ENCODE measurements at regions not wholly inside any gene's neighbourhood (a gene's known extent, or its start where the extent isn't known, plus 50 kb on each side); places are given as distances from the start of the nearest gene placed in this dataset.

DNA sequence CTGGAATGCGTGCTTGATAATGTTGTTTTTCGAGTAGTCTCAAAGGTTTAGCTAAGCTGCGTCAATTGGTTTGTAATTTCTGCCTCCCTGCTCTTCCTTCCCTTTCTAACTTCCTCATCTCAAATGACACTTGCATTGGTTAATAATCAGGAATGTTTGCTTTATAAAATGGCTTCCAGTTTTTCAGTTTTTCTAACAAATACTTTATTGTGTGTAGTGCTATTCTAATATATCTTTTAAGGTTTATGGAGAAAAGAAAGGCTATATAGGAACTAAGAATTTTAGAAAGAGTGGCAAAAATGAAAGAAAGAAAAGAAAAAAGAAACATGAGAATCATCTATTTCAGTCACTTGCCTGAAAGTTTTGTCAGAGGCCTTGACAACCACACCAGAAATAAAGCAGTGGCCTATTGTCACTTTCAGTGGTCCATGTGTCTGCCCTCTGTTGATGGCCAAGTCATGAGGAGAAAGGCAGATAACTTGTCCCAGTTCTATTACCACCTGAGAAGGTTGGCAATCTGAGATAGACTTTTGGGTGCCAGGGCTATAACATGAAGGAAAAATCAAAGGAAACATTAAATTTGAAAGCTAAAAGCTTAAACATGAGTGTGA, 221.9 kb upstream of the KITLG start:
- no peak for DNase-seq

DNA sequence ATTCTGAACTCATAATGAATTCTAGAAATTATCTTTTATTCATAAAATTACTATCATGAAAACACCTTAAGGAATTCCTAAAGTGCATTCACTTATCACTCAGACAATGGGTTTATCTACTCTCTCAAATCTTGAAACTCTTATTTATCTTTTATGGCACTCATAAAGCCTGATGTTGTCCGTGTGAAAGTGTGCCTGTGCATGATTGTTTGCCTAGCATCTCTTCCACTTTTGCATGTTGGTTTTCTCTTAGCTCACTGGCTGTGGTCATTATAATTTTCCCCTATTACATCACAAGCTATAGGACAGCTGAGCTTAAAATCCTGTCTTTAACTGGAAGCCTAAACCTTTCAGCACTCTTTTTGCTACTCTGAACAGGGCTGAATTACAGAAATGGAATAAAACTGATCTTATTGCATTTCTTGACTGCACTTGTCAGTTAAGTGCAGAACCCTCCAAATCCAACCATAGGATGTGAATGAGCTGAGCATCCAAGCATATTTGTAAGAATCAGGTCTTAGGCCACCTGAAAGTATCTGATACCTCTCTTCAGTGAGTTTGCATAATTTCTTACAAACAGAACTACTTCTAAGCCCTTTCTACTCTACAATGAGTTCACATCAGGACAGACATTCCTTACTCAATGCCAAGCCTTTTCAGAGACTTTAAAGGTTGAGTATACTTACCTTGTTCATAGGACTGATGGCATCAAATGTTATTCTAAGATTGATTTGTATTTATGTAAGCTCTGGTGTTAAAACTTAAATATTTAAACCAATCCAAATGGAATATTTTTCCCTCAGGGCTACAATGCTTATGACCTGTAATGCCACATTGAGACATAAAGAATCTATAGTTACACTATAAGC, 221.2 kb upstream of the KITLG start:
- no peak for DNase-seq

DNA sequence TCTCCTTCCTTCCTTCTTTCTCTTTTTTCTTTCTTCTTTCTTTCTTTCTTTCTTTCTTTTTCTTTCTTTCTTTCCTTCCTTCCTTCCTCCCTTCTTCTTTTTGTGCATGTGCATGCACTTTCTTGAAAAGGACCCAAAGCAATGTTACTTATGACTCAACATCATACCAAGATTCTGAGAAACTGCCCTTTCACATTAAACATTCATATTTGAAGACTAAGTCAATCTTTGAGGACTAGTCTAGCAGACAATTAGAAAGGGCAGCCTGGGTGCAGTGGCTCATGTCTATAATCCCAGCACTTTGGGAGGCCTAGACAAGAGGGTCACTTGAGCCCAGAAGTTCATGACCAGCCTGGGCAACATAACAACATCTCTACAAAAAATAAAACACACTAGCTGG, 212.8 kb upstream of the KITLG start:
- DNase-seq: no peak

DNA sequence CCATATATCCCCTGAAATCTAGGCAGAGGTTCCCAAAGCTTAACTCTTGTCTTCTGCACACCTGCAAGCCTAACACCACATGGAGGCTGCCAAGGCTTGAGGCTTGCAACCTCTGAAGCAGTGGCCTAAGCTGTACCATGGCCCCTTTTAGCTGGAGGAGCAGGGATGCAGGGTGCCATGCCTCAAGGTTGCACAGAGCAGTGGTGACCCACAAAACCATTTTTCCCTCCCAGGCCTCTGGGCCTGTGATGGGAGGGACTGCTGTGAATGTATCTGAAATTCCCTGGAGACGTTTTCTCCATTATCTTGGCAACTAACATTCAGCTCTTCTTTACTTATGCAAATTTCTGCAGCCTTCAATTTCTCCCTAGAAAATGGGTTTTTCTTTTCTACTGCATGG, 210.0 kb upstream of the KITLG start:
- no peak for DNase-seq

DNA sequence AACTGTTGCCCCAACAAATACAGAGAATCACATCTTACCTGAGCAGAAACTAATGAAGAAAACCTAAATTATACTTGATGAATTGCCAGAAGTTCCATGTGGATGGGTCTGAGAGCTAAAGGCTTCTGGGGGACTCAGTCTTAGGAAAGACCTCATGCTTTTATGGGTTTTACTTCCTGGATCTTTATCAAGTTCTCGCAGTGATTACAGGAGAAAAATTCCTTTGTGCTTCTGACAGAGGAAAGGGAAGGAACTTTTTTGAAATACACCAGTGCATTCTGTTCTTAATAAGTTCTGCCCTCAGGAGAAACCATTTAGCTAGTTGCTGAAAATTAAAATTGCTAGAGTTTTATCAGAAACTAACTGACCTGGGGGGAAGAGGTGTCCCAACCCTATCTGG, 203.9 kb upstream of the KITLG start:
- DNase-seq: no peak

DNA sequence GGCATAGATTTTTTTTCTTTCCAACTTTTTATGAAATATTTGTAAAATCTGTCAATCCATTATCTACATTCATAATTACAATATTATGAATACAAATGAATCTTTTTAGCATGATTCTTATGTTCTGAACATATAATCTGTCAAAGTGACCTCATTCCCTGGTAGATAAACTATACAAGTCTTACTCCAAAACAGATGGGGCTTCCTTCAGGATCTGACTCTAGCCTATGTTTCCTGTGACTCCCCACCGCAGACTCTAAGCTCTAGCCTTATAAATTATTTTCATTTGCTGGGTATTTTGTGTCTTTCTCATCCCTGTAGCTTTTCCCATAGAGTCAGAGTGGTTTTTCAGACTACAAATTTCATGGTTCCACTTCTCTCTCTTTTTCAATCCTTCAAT, 202.1 kb upstream of the KITLG start:
- no peak for DNase-seq

DNA sequence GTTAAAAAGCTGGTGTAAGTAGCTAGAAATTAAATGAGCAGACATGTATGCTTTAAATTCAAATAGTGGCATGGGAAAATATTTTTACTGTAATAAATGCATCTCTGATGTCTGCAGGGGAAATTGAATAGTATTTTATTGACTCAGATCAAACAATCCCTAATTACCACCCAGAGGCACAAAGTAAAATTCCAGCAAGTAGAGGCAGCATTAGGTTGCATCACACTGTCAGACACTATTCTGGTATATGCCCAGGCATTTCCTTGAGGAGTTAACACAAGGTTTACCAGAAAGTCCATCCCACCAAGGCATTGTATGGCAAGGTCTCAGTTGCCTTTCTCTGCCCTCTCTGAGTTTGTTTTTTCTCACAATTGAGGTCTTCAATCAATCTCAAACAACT, 201.6 kb upstream of the KITLG start:
- no peak for DNase-seq

DNA sequence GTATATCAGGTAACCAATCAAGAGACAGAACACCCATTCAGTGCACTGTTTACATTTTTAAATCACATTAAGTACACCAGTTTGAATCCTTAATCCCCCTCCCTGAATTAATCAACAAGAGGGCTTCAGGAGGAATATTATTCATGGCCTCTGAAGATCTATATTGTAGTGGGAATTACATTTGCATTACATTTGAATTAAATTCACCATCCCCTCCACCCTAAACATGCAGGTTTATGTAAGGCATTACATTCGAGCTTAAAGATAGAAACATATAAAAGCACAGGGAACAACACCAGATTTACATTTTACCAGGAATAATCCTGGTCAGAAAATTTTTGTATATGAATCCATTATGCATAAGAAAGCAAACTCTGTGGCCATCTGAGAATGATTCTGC, 197.8 kb upstream of the KITLG start:
- no peak for DNase-seq

DNA sequence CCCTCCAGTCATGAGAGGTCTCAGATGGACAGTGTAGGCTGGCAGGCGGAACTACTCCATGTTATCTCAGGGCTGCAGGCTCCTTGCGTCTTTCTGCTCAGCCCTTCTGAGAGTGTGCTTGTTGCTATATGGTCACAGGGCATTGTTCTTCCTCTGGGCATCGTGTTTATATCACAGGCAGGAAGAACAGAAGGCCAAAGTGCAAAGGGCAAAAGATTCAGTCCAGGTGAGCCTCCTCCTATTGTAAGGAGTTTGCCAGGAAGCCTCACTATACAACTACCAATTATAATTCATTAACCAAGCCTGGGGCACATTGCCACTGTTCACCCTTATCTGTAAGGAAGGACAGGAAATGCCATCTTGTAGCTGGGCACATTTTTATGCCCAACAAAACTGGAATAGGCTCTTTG, 195.5 kb upstream of the KITLG start:
- DNase-seq: no peak

DNA sequence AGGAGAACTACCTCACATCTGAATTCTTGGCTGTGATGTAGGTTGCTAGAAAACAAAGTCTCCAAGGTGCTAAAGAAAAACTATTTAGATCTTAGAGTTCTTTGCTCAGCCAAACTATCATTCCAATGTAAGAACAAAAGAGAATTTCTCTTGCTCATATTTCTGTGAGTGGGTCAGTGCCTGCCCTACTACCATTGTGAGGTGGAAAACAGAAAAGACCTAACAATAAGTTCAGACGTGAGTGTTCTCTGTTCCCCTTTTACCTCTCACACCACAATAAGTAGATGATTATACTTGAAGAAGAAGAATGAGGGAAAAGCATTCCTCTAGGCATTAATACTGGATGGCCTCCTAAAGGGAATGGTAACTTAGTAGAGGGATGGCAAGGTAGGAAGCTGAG, 187.4 kb upstream of the KITLG start:
- DNase-seq: no peak

DNA sequence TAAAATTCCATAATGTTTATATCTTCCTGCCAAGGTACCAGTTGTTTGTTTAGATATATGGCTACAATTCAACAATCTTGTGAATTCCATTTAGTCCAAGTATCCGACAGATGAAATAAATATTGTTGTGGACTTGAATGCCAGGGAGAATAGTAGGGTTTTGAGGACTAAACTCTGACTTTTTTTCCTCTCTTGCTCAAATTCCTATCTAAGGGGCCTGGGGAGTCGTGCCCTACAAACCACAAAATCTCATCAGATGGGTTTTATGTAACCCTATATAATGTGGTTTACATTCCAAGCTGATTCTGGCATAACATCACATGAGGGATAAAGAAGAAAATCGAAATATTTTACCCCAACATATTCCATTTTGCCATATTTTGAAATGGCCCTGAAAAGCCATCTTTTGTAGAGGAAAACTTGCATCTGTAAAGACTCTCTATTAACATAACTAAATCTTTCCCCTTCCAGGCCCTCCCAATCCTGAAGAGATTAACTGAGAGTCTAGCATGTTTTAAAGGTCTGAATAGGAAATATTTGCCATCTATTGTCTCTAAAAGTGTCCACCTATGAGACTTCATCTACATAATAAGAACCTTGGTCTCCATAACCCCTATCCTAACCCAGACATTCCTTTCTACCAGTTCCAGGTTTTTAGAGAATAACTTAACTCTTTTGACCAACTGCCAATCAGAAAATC, 184.7 kb upstream of the KITLG start:
- DNase-seq: no peak

DNA sequence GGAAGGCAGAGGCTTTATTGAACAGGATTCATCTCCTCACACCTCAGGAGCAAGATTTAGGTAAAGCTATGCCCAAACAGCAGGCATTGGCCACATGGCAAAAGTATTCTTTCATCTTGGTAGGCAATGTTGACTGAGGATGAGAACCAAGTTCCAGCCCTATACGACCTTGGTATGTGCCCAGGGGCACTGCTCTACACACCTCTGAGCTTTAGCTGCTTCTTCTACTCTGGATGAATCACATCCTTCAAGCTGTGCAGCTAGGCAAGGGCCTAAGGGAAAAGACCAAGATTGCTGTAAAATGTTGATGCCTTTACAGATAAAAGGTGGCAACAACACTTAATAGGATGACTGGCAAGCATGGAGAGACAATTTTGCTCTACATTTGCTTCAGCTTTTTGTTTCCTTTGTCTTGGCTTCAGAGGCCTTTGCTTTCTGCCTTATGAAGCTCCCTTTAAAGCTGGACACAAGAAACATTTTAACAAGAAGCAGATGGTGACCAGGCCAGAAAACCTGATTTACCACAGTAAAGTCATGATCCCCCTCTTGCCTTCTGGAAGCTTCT, 183.3 kb upstream of the KITLG start:
- no peak for DNase-seq

DNA sequence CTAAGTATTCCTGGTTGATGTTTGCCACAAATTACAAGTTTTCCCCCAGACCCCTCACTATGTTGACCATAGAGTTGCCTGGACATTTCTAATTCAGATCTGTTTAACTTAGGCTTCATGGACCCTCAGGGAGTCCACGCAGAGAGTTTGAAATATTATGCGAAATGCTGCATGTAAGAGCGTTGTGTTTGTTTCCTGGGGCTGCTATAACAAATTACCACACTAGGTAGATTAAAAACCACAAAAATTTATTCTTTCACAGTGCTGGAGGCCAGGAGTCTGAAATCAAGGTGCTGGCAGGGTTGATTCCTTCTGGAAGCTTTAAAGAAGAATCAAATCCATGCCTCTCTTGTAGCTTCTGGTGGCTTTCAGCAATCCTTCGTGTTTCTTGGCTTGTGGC, 177.9 kb upstream of the KITLG start:
- DNase-seq: no peak

DNA sequence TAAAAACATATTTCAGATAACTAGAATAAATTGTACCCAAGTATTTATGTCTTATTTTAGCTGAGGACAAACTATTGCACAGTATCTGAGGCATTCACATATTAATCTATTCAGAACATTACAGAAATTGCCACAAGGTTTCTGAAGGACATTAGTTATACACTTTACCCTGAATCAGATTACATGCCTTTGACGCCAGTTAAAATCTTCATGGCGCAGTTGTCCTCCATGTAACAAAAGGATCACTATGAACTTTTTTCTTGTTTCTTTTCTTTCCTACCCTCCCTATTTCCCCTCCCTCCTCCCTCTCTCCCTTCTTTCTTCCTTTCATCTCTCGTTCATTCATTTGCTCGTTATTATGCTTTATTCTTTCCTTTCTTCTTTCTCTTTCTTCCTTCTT, 176.6 kb upstream of the KITLG start:
- no peak for DNase-seq

DNA sequence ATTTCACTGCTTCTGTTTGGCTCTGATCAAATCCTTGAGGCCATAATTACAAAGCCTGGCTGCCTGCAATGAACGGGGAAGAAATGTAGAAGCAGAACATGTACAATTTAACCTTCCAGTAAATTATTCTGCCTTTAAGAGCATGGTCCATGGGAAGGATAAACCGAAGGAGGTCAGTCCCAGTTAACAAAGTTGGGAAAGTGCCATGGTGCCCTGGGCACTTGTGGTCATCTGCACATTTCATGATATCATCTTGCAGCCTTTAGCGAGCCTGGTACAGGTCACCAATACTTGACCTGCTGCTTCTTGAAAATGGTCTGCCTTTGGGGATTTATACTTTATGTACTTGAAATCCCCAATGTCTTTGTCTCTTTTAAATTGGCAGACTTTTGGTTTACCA, 175.9 kb upstream of the KITLG start:
- DNase-seq: no peak

DNA sequence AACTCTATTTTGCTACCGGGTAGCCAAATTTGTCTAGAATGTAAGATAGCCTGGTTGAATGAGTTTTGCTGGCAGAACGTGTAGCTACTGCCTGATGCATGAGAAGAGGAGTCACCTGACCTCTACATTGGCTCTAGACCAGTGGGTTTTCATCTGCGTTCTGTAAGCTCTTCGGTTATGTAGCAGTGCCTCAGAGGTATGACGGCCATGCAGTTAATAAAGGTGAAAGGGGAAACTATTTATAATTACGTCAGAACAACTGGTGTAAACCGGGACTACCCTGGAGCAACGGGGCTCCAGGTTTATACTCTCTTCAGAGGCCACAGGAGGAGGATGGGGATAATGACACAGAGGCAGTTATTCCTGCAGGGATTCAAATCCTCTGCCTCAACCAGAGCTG, 173.4 kb upstream of the KITLG start:
- DNase-seq: no peak

DNA sequence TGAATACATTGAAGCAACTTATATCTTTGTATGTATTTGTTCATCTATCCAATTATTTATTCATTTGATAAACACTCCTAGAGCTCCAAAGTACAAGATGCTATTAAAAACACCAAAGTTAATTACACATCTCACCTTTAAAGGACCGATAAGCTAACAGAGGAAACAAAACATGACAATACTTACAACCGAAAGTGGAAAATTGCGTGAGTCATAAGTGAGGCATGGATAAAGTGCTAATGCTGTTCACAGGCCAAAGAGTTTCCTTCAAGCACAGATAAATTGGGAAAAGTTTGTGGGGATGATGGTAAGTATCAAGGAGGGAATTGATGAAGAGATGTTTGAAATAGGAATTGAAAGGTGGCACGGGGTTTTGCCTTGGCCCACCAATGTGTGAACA, 172.8 kb upstream of the KITLG start:
- no peak for DNase-seq

DNA sequence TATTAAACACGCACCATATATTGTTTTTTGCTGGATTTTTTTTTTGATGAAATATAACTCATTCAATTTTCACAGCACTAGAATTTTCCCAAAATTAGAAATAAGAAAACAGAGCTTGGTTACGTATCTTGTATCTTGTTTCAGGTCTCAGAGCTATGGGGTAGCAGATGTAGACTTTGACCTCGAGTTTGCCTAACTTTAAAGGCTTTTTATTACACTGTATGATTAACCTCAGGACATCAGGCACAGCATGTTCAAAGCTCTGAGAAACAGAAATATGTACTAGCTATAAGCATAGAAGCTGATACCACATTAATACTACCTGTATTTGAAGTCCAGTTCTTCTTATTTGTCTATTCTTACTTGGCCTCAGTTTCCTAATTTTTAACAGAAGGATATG, 171.9 kb upstream of the KITLG start:
- no peak for DNase-seq

DNA sequence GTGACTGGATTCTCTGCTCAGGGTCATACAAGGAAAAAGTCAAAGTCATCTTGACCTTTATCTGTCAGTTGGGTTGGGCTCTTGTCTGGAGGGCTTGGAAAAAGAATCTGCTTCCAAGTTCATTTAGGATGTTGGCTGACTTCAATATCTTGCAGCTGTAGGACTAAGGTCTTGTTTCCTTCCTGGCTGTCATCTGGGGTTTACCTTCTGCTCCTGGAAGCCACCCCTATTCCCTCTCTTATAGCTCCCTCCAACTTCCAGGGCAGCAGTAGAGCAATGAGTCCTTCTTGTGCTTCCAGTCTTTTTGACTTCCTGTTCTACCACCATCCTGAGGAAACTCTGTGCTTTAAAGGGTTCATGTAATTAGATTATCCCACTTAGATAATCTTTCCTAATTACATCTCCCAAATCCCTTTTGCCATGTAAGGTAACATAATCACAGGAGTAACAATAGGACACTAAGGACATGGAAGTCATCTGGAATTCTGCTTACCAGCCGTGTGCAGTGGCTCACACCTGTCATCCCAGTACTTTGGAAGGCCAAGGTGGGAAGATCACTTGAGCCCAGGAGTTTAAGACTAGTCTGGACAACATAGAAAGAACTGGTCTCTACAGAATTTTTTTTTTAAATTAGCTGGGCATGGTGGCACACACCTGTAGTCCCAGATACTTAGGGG, 170.7 kb upstream of the KITLG start:
- no peak for DNase-seq

DNA sequence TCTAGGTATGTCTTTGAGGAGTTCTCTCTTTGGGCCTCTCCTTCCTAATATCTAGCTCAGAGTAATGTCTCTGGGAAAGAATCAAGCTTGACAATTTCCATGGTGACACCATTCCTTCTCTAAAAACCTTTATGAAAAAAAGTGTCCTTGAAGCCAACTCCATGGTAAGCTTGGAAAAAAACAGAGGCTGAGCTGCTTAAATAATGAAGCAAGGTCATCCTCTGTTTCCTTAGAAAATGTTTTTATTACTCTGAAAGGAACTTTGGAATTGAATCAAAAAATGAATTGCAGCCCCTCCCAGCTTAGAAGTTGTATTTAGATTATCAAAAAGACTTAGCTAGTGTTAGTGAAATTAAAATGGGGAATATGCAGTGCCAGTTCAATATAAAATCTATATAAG, 166.1 kb upstream of the KITLG start:
- DNase-seq: no peak

DNA sequence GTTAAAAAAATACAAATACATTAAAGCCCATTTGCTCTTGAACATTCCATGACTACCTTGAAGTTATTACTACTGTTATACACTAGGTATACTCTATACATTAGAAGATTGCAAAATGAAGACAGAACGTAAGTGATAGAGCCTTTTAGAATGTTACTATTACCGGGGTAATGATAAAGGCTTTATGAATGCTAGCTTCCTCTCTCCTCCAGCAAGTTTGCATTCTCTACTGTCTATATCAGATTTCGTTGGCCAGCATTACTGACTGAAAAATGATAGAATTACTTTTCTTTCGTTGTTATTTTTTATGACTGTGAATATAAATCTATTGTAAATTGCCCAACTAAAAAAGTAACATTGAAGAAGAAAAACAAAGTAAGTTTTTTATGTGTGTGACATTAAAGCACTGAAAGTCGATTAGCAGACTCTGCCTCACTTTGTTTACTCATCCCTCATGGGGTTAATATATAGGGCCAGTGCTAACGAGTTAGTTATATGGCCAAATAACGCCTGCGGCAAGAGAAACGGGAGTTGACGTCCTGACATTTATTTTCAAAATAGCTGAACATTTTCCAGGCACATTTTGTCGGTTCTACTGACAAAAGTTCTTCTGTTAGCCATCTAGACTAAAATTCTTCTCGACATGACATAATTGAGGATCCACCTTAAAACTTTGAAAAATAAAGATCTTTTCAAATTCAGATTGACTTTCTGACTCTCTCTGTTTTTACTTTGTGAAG, 163.8 kb upstream of the KITLG start:
- no peak for DNase-seq

DNA sequence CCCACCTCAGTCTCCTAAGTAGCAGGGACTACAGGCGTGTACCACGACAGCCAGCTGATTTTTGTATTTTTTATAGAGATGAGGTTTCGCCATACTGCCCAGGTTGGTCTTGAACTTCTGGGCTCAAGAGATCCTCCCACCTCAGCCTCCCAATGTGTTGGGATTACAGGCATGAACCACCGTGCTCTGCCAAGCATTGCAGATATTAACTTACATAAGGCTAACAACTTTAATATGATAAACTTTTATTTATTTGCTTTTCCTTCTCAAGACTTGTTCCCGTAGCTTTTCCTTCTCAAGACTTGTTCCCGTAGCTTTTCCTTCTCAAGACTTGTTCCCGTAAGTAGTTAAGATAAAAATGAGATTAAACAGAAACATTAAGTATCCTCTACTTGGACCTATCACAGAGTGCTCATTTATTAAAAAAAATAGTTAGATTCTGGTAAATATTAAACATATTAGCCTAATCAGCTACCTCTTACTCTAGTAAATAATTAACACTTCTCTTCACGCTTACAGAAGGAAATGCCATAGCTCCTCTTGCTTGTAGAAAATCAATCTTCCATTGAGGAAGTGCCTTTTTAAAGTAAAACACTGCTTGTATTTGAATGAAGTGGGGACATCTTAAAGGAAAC, 157.7 kb upstream of the KITLG start:
- DNase-seq: no peak

Measured in stimulated activated CD8-positive, alpha-beta memory T cell treated with anti-CD3 and anti-CD28 coated beads, Interleukin-4, amount 100 ng/mL, for 48 hours (primary cell).